ENCODE measurements at regions not wholly inside any gene's neighbourhood (a gene's known extent, or its start where the extent isn't known, plus 50 kb on each side); places are given as distances from the start of the nearest gene placed in this dataset.

GRCh38 chr9:27954858-27955257, 381.6 kb upstream of the C9orf72 start:
- H3K9me3 ChIP-seq, result no peaks in the 10 kb centered on the region
- intact Hi-C loops (cut with DNase I), result no loop called here
- H3K27me3 ChIP-seq, result no peaks in the 10 kb centered on the region
- H3K27ac ChIP-seq, result no peak overlapping the region
- H3K4me1 ChIP-seq, result no peaks in the 10 kb centered on the region
- no peak for DNase-seq
- WGBS, 2 donors, result 62 to 64% methylated on average over 1 of the region's 1 CpG
- no peak overlapping the region for H3K4me3 ChIP-seq (replicated peaks in 1 of 3)
- TF ChIP-seq CTCF (IDR thresholded peaks at IDR 0.05) (no peak), POLR2A (IDR thresholded peaks at IDR 0.05) (no peak)
- no peaks in the 10 kb centered on the region for H3K36me3 ChIP-seq

GRCh38 chr9:27963836-27964235, 390.6 kb upstream of the C9orf72 start:
- no peak for DNase-seq
- Histone ChIP-seq H3K27me3 (no peaks in the 10 kb centered on the region), H3K4me3 (replicated peaks in 1 of 3) (no peak overlapping the region), H3K4me1 (no peaks in the 10 kb centered on the region), H3K9me3 (no peaks in the 10 kb centered on the region), H3K36me3 (no peaks in the 10 kb centered on the region), H3K27ac (no peak overlapping the region)
- intact Hi-C loops (cut with DNase I), result no loop called here
- TF ChIP-seq CTCF (IDR thresholded peaks at IDR 0.05), result no peak
- TF ChIP-seq POLR2A (IDR thresholded peaks at IDR 0.05), result no peak

- no peaks in the 10 kb centered on the region for H3K27me3 ChIP-seq
- no peak overlapping the region for H3K27ac ChIP-seq
- no peak for TF ChIP-seq POLR2A (IDR thresholded peaks at IDR 0.05)
- WGBS, 2 donors, result 75 to 81% methylated on average over 2 of the region's 2 CpGs
- H3K36me3 ChIP-seq, result no peaks in the 10 kb centered on the region
- intact Hi-C loops (cut with DNase I), result no loop called here
- no peaks in the 10 kb centered on the region for H3K9me3 ChIP-seq
- no peaks in the 10 kb centered on the region for H3K4me1 ChIP-seq
- no peak overlapping the region for H3K4me3 ChIP-seq (replicated peaks in 1 of 3)
- no peak for DNase-seq
Observed at GRCh38 chr9:27967210-27967609, 393.9 kb upstream of the C9orf72 start.

- H3K27ac ChIP-seq, result no peak overlapping the region
- 30 to 34% methylated on average over 3 of the region's 3 CpGs for WGBS, 2 donors
- TF ChIP-seq CTCF (IDR thresholded peaks at IDR 0.05), result no peak
- TF ChIP-seq POLR2A (IDR thresholded peaks at IDR 0.05), result no peak
- no peaks in the 10 kb centered on the region for H3K9me3 ChIP-seq
- intact Hi-C loops (cut with DNase I), result no loop called here
- no peaks in the 10 kb centered on the region for H3K4me1 ChIP-seq
- no peaks in the 10 kb centered on the region for H3K36me3 ChIP-seq
- no peak for DNase-seq
- H3K27me3 ChIP-seq, result no peaks in the 10 kb centered on the region
- H3K4me3 ChIP-seq (replicated peaks in 1 of 3), result no peak overlapping the region
Observed at GRCh38 chr9:27977931-27978330, 404.6 kb upstream of the C9orf72 start.

GRCh38 chr9:27985714-27986113, 412.4 kb upstream of the C9orf72 start:
- DNase-seq, result no peak
- Histone ChIP-seq H3K27ac (no peak overlapping the region), H3K36me3 (no peaks in the 10 kb centered on the region), H3K4me1 (no peaks in the 10 kb centered on the region), H3K27me3 (no peaks in the 10 kb centered on the region), H3K4me3 (replicated peaks in 1 of 3) (no peak overlapping the region), H3K9me3 (no peaks in the 10 kb centered on the region)
- 62 to 68% methylated on average over 1 of the region's 1 CpG for WGBS, 2 donors
- TF ChIP-seq CTCF (IDR thresholded peaks at IDR 0.05), result no peak
- TF ChIP-seq POLR2A (IDR thresholded peaks at IDR 0.05), result no peak
- intact Hi-C loops (cut with DNase I), result no loop called here

- TF ChIP-seq POLR2A (IDR thresholded peaks at IDR 0.05), result no peak
- no peak for TF ChIP-seq CTCF (IDR thresholded peaks at IDR 0.05)
- Histone ChIP-seq H3K27ac (no peak overlapping the region), H3K9me3 (no peaks in the 10 kb centered on the region), H3K36me3 (no peaks in the 10 kb centered on the region), H3K27me3 (no peaks in the 10 kb centered on the region), H3K4me3 (replicated peaks in 1 of 3) (no peak overlapping the region), H3K4me1 (no peaks in the 10 kb centered on the region)
- intact Hi-C loops (cut with DNase I), result no loop called here
- no peak for DNase-seq
- 68 to 88% methylated on average over 2 of the region's 2 CpGs for WGBS, 2 donors
Observed at GRCh38 chr9:27990524-27990923, 417.2 kb upstream of the C9orf72 start.

Measured in thyroid gland (tissue), 4 donors.